ENCODE measurements at regions not wholly inside any gene's neighbourhood (a gene's known extent, or its start where the extent isn't known, plus 50 kb on each side); places are given as distances from the start of the nearest gene placed in this dataset.

DNA sequence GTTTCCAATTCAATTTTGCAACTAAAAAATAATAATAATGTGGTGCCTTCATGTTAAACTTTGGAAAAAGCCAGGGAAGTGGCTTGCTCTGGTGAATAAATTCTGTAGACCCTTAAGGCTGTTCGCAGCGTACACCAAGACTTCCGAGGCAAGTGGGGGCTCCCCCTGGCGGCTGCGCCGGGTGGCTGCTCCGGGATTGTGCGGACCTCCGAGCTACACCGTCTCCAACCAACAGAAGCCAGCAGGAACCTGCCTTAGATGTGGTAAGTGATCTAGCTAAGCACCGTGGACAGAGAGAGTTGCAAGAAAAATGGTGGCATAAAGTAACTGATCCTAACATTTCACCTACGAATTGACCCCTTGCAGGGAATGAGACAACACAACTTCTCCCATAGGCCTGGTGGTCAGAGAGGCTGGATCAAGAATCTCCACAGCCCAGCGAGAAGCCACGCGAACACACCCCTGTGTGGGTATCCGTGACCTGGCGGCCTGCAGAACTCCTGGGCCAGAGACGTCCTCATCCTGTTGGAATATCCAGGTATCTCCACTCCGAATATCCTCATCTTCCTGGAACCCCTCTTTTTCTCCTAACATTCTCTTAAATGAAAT lies 69.6 kb downstream of the TBXT start:
- TF ChIP-seq POLR2AphosphoS5 (IDR thresholded peaks at IDR 0.05) (no peak), EP300 (IDR thresholded peaks at IDR 0.05) (no peak), POLR2A (IDR thresholded peaks at IDR 0.05) (no peak)
- TF ChIP-seq, protein P1, sequence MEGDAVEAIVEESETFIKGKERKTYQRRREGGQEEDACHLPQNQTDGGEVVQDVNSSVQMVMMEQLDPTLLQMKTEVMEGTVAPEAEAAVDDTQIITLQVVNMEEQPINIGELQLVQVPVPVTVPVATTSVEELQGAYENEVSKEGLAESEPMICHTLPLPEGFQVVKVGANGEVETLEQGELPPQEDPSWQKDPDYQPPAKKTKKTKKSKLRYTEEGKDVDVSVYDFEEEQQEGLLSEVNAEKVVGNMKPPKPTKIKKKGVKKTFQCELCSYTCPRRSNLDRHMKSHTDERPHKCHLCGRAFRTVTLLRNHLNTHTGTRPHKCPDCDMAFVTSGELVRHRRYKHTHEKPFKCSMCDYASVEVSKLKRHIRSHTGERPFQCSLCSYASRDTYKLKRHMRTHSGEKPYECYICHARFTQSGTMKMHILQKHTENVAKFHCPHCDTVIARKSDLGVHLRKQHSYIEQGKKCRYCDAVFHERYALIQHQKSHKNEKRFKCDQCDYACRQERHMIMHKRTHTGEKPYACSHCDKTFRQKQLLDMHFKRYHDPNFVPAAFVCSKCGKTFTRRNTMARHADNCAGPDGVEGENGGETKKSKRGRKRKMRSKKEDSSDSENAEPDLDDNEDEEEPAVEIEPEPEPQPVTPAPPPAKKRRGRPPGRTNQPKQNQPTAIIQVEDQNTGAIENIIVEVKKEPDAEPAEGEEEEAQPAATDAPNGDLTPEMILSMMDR (IDR thresholded peaks at IDR 0.05) = peak; percentile 76 to 92 (median 81)
- H3K27me3 ChIP-seq = no peaks in the 10 kb centered on the region
- intact Hi-C loops (cut with DNase I) = loop anchor here (1.0 to 2.0 kb wide), 3 partner anchors 89 to 213 kb away; no protein-coding TSS in a partner anchor
- H3K27ac ChIP-seq = peak overlapping the region in 3 of 4 donors; percentile 35 to 65 (median 39)
- H3K4me1 ChIP-seq = no peaks in the 10 kb centered on the region
- peak overlapping the region in 3 of 4 donors; percentile 39 to 47 (median 45) for H3K4me3 ChIP-seq
- DNase-seq = peak; percentile 88
- 35% methylated on average over 19 of the region's 19 CpGs for WGBS, 2 donors
- no peaks in the 10 kb centered on the region for H3K36me3 ChIP-seq
- peaks cover 0 to 11% (median 1%) of the 10 kb centered on the region in 4 donors for H3K9me3 ChIP-seq

DNA sequence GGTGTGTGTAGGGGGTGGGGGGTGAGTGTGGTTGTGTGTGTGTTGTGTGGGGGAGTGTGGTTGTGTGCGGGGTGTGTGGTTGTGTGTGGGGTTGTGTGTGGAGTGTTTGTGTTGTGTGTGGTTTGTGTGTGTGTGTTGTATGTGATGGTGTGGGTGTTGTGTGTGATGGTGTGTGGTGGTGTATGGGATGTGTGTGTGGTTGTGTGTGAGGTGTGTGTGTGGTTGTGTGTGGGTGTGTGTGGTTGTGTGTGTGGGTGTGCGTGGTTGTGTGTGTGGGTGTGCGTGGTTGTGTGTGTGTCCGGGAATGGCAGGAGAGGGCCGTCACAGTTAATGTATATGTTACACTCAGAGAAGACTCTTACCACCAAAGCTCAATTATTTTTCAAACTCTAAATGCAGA lies 79.8 kb downstream of the TBXT start:
- intact Hi-C loops (cut with DNase I) = no loop called here
- H3K4me1 ChIP-seq = no peaks in the 10 kb centered on the region
- no peak overlapping the region for H3K4me3 ChIP-seq
- no peaks in the 10 kb centered on the region for H3K27me3 ChIP-seq
- H3K27ac ChIP-seq = no peak overlapping the region
- H3K36me3 ChIP-seq = no peaks in the 10 kb centered on the region
- TF ChIP-seq POLR2A (IDR thresholded peaks at IDR 0.05) (no peak), POLR2AphosphoS5 (IDR thresholded peaks at IDR 0.05) (no peak), EP300 (IDR thresholded peaks at IDR 0.05) (no peak)
- TF ChIP-seq, protein P1 (IDR thresholded peaks at IDR 0.05) = no peak
- H3K9me3 ChIP-seq = no peaks in the 10 kb centered on the region
- 82 to 94% methylated on average over 5 of the region's 5 CpGs for WGBS, 2 donors
- no peak for DNase-seq

DNA sequence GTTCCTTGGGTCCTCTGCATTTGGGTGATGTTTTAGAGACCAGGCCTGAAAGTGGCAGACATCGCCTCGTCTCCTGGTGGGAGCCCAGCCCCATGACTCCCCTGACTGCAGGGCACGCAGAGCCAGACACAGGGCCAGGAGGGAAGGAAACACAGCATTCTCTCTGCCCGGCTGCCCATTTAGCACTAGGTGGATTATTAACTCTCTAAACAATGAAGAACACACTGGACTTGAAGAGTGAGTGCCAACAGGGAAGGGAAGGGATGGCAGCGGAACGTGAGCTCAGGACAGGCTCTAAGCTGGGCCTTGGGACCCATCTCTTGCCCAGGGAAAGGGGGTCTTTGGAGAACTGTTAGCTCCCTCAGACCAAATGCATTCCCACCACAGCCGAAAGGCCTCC lies 80.4 kb downstream of the TBXT start:
- Histone ChIP-seq H3K4me1 (no peaks in the 10 kb centered on the region), H3K9me3 (no peaks in the 10 kb centered on the region), H3K27me3 (no peaks in the 10 kb centered on the region), H3K4me3 (no peak overlapping the region), H3K36me3 (no peaks in the 10 kb centered on the region), H3K27ac (no peak overlapping the region)
- 89% methylated on average over 7 of the region's 7 CpGs for WGBS, 2 donors
- no peak for DNase-seq
- intact Hi-C loops (cut with DNase I) = no loop called here
- TF ChIP-seq POLR2A (IDR thresholded peaks at IDR 0.05) (no peak), EP300 (IDR thresholded peaks at IDR 0.05) (no peak), POLR2AphosphoS5 (IDR thresholded peaks at IDR 0.05) (no peak)
- TF ChIP-seq, protein P1 (IDR thresholded peaks at IDR 0.05) = no peak

DNA sequence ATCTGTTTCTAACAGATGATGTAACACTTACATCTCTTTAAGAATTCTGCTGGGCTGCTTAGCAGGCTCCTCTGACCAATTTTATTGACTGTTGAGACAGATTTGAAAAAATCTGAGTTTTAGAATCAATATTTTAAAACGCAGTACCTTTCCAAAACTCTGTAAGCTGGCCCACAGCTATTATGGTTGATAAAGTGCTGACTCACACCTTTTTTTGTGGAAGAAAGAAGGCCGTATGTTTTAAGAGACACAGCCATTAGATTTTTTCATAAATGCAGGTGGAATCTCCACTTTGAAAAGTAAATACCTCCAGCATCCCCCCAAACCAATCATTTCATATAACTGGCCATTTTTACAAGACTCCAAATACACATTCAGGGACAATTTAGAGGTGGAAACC lies 82.2 kb downstream of the TBXT start:
- WGBS, 2 donors = 58 to 60% methylated on average over 2 of the region's 2 CpGs
- H3K4me3 ChIP-seq = no peak overlapping the region
- no peaks in the 10 kb centered on the region for H3K27me3 ChIP-seq
- intact Hi-C loops (cut with DNase I) = no loop called here
- no peaks in the 10 kb centered on the region for H3K9me3 ChIP-seq
- no peak for DNase-seq
- TF ChIP-seq, protein P1 (IDR thresholded peaks at IDR 0.05) = no peak
- no peak for TF ChIP-seq POLR2AphosphoS5 (IDR thresholded peaks at IDR 0.05)
- TF ChIP-seq POLR2A (IDR thresholded peaks at IDR 0.05) = no peak
- TF ChIP-seq EP300 (IDR thresholded peaks at IDR 0.05) = no peak
- no peaks in the 10 kb centered on the region for H3K4me1 ChIP-seq
- no peaks in the 10 kb centered on the region for H3K36me3 ChIP-seq
- no peak overlapping the region for H3K27ac ChIP-seq

DNA sequence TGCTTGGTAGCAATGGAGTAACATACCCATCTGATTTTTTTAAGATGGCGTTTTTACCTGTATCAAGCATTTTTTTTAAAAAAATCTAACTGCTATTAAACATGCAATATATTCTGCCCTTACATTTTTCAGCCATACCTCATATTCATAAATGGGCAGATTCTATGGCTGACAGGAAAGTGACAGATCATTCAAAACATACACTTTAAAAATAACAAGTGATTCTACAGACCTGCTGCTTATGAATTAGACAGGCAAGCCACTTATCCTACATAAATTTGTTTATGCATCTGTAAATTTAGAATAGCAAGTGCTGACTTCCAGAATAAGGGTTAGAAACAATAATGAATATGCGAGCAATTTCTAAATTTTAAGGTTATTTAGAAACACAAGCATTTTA lies 82.7 kb downstream of the TBXT start:
- intact Hi-C loops (cut with DNase I) = no loop called here
- TF ChIP-seq POLR2AphosphoS5 (IDR thresholded peaks at IDR 0.05) (no peak), EP300 (IDR thresholded peaks at IDR 0.05) (no peak), POLR2A (IDR thresholded peaks at IDR 0.05) (no peak)
- TF ChIP-seq, protein P1 (IDR thresholded peaks at IDR 0.05) = no peak

More for the DNA sequence above, 82.7 kb downstream of the TBXT start:
- Histone ChIP-seq H3K36me3 (no peaks in the 10 kb centered on the region), H3K4me1 (no peaks in the 10 kb centered on the region), H3K27me3 (no peaks in the 10 kb centered on the region), H3K4me3 (no peak overlapping the region), H3K27ac (no peak overlapping the region), H3K9me3 (no peaks in the 10 kb centered on the region)
- DNase-seq = no peak
- WGBS, 2 donors = 79 to 81% methylated on average over 2 of the region's 2 CpGs
